Gastroesophageal sphincter (tissue), 4 donors: ENCODE measurements at regions not wholly inside any gene's neighbourhood (a gene's known extent, or its start where the extent isn't known, plus 50 kb on each side); places are given as distances from the start of the nearest gene placed in this dataset.
"Not testable (repeated sequence)": the region's sequence is repeated elsewhere in the genome, so short reads cannot be mapped to it uniquely, and the experiment has no call there.

Experiments
- ATAC-seq: fragments of 150-250 bp; one replicate; pipeline ENCODE4 v1.9.1; 2016; ENCODE audit warnings: mild to moderate bottlenecking, moderate library complexity
- H3K27ac ChIP-seq, 4 donors: fragments of 200-600 bp; sonication (generic) in 3 of 4; 1 replicate in 3 of 4; 2 replicates in 1 of 4; pipeline ENCODE4 v1.5.1; 2016 to 2019
- H3K27me3 ChIP-seq: fragments of 200-600 bp; sonication (generic); one replicate; pipeline ENCODE4 v1.5.1; 2019
- H3K36me3 ChIP-seq, 2 donors: fragments of 200-600 bp; sonication (generic); one replicate each; pipeline ENCODE4 v1.5.1; 2019; ENCODE audit warnings: control low read depth in 1 of 2
- H3K4me1 ChIP-seq, 3 donors: fragments of 200-600 bp; sonication (generic); 1 replicate in 2 of 3; 2 replicates in 1 of 3; pipeline ENCODE4 v1.5.1; 2016 to 2019; ENCODE audit warnings: control low read depth in 2 of 3
- H3K4me3 ChIP-seq, 2 donors: fragments of 200-600 bp; sonication (generic); one replicate each; pipeline ENCODE4 v1.5.1; 2019; ENCODE audit warnings: mild to moderate bottlenecking in 1 of 2, moderate library complexity in 1 of 2
- H3K9me3 ChIP-seq, 3 donors: fragments of 200-600 bp; sonication (generic); one replicate each; pipeline ENCODE4 v1.5.1; 2017 to 2019; ENCODE audit warnings: control low read depth in 2 of 3
- EP300 ChIP-seq: sonication (generic); formaldehyde crosslinking; IDR thresholded peaks from one replicate; pipeline ENCODE4 v1.6.1; 2017; ENCODE audit warnings: antibody characterized with exemption, mild to moderate bottlenecking
- POLR2A ChIP-seq, 2 donors: fragments of 450-650 bp; IDR thresholded peaks; one replicate each; pipeline ENCODE4 v1.6.1; 2017; ENCODE audit warnings: antibody characterized with exemption in 2 of 2, mild to moderate bottlenecking in 2 of 2, moderate library complexity in 1 of 2
- POLR2AphosphoS5 ChIP-seq: sonication (generic); formaldehyde crosslinking; IDR thresholded peaks from one replicate; pipeline ENCODE4 v1.6.1; 2017; ENCODE audit warnings: antibody characterized with exemption
- WGBS, 2 donors: methylation state at CpG; one replicate each; pipeline ENCODE4 v1.1.5; 2018; ENCODE audit warnings: low coverage in 1 of 2; 5-methylcytosine and 5-hydroxymethylcytosine counted together
- small RNA-seq, 4 donors: library from RNA; depleted of rRNA; stranded (forward); fragments of <200 nt; gene quantifications; one replicate each; pipeline ENCODE3, GENCODE V24; 2016
- TF ChIP-seq, protein P1 (sequence below), 4 experiments: fragments of 200-600 bp in 2 of 4; fragments of 450-650 bp in 2 of 4; sonication (generic) in 1 of 4; IDR thresholded peaks; one replicate each; pipeline ENCODE4 v1.5.1; 2017 to 2019; ENCODE audit warnings: antibody characterized with exemption in 4 of 4, mild to moderate bottlenecking in 2 of 4, moderate library complexity in 2 of 4

DNA sequence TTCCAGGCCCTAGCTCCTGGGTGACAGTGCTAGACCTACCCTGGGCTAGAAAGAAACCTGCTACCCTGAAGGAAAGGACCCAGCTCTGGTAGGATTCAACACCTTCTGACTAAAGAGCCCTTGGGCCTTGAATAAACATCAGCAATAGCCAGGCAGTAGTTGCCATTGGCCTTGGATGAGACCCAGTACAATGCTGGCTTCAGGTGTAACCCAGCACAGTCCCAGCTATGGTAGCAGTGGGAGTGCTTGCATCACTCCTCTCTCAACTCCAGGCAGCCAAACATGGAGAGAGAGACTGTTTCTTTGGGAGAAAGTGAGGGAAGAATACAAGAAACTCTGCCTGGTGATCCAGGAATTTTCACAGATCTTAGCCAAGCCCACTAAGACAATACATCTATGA is 73.5 kb upstream of the CXorf66 start:
- Histone ChIP-seq H3K27ac (no peak overlapping the region), H3K9me3 (no peaks in the 10 kb centered on the region), H3K36me3 (no peaks in the 10 kb centered on the region), H3K27me3 (no peaks in the 10 kb centered on the region), H3K4me3 (no peak overlapping the region), H3K4me1 (no peaks in the 10 kb centered on the region)
- ATAC-seq, result no peak
- TF ChIP-seq, protein P1, sequence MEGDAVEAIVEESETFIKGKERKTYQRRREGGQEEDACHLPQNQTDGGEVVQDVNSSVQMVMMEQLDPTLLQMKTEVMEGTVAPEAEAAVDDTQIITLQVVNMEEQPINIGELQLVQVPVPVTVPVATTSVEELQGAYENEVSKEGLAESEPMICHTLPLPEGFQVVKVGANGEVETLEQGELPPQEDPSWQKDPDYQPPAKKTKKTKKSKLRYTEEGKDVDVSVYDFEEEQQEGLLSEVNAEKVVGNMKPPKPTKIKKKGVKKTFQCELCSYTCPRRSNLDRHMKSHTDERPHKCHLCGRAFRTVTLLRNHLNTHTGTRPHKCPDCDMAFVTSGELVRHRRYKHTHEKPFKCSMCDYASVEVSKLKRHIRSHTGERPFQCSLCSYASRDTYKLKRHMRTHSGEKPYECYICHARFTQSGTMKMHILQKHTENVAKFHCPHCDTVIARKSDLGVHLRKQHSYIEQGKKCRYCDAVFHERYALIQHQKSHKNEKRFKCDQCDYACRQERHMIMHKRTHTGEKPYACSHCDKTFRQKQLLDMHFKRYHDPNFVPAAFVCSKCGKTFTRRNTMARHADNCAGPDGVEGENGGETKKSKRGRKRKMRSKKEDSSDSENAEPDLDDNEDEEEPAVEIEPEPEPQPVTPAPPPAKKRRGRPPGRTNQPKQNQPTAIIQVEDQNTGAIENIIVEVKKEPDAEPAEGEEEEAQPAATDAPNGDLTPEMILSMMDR (IDR thresholded peaks at IDR 0.05), result no peak
- TF ChIP-seq EP300 (no peak), POLR2AphosphoS5 (no peak), POLR2A (IDR thresholded peaks at IDR 0.05) (no peak)

DNA sequence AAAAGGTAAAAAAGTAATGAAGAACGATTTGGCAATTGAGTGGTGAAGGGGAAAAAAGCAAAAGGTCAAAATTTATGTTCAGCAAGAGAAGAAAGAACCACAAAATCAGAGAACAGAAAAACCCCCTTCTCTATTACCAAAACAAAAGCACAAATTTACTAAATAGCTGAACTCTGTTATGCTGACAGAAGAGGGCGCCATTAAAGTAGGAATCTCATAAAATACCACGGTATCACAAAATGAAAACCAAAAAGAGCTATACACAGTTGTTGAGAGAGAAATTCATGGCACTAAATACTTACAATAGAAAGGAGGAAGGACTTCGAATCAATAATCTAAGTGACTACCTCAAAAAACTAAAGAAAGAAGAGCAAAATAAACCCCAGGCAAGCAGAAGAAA is 69.6 kb upstream of the CXorf66 start:
- no peak overlapping the region for H3K4me3 ChIP-seq
- no peak overlapping the region for H3K27ac ChIP-seq
- no peaks in the 10 kb centered on the region for H3K9me3 ChIP-seq
- ATAC-seq, result no peak
- no peaks in the 10 kb centered on the region for H3K4me1 ChIP-seq
- no peaks in the 10 kb centered on the region for H3K36me3 ChIP-seq
- TF ChIP-seq EP300 (no peak), POLR2A (IDR thresholded peaks at IDR 0.05) (no peak), POLR2AphosphoS5 (no peak)
- TF ChIP-seq, protein P1 (IDR thresholded peaks at IDR 0.05), result no peak
- no peaks in the 10 kb centered on the region for H3K27me3 ChIP-seq
- 6 to 15% methylated on average over 3 of the region's 4 CpGs for WGBS, 2 donors

DNA sequence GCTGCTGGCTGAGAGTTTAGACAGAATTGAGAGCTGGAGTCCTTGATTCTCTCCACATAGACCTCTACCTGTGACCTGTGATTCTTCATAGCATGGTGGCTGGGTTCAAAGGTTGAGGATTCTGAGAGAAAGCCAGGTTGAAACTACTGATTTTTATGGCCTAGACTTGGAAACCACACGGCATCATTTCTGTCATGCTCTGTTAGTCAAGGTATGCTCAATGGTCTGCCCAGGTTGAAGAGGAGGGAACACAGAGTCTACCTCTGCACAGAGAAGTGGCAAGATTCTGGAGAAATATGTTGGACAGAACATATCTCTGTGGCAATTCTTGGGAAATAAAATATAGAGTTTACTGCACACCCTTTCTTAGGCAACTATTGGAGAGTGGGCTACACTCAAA is 57.2 kb upstream of the CXorf66 start:
- no CpG with 5 or more reads among the region's 1 CpG for WGBS, 2 donors
- no peaks in the 10 kb centered on the region for H3K4me1 ChIP-seq
- H3K36me3 ChIP-seq, result no peaks in the 10 kb centered on the region
- ATAC-seq, result no peak
- TF ChIP-seq POLR2A (IDR thresholded peaks at IDR 0.05) (no peak), POLR2AphosphoS5 (no peak), EP300 (no peak)
- TF ChIP-seq, protein P1 (IDR thresholded peaks at IDR 0.05), result no peak
- H3K4me3 ChIP-seq, result no peak overlapping the region
- H3K27ac ChIP-seq, result no peak overlapping the region
- no peaks in the 10 kb centered on the region for H3K9me3 ChIP-seq
- H3K27me3 ChIP-seq, result no peaks in the 10 kb centered on the region

DNA sequence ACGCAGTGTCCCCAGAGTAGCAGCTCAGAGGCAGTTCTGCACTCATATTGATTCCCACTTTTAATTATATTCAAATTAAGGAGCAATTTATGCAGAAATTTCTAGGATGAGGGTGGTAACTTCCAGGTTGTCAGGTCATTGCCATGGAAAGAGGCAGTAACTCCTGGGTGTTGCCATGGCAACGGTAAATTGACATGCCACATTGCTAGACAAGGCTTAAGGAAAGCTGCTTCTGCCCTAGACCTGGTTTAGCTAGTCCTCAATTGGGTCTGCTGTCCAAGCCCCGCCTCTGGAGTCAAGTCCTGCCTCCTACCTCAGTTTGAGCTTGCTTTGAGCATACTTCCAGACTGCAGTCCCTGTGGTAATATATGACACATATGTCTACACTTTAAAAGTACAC is 53.8 kb upstream of the CXorf66 start:
- not testable (repeated sequence) for ATAC-seq, H3K9me3 ChIP-seq, H3K4me1 ChIP-seq, H3K27me3 ChIP-seq, H3K36me3 ChIP-seq, H3K4me3 ChIP-seq, H3K27ac ChIP-seq
- WGBS, 2 donors, result no CpG with 5 or more reads among the region's 3 CpGs

Small RNA genes lying in the stretch of these regions (small RNA-seq; reads per million reads assigned to genes)
- gene RN7SL727P, result 0 reads per million in 4 donors
